ENCODE measurements at regions not wholly inside any gene's neighbourhood (a gene's known extent, or its start where the extent isn't known, plus 50 kb on each side); places are given as distances from the start of the nearest gene placed in this dataset.

DNA sequence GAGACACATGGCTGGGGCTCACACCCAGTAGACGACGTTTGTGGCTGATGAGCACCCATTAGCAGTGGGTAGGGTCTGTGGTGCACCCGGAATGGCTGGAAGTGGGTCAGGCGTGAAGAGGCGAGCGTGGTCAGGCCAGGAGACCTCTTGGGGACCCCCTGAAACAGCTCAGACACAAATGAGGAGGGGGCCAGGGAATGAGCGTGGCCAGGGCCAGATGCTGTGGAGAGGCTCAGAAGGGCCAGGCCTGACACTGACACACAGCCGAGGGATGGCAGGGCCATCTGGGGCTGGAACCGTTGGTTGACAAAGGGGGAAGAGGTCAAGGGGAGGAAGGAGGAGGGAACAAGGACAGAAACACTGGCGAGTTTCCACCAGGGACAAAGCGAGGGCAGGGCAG lies 162.8 kb downstream of the SHANK2 start:
- no peak for TF ChIP-seq POLR2A (IDR thresholded peaks at IDR 0.05)
- TF ChIP-seq, protein P1, sequence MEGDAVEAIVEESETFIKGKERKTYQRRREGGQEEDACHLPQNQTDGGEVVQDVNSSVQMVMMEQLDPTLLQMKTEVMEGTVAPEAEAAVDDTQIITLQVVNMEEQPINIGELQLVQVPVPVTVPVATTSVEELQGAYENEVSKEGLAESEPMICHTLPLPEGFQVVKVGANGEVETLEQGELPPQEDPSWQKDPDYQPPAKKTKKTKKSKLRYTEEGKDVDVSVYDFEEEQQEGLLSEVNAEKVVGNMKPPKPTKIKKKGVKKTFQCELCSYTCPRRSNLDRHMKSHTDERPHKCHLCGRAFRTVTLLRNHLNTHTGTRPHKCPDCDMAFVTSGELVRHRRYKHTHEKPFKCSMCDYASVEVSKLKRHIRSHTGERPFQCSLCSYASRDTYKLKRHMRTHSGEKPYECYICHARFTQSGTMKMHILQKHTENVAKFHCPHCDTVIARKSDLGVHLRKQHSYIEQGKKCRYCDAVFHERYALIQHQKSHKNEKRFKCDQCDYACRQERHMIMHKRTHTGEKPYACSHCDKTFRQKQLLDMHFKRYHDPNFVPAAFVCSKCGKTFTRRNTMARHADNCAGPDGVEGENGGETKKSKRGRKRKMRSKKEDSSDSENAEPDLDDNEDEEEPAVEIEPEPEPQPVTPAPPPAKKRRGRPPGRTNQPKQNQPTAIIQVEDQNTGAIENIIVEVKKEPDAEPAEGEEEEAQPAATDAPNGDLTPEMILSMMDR (IDR thresholded peaks at IDR 0.05) = no peak
